ENCODE measurements at regions not wholly inside any gene's neighbourhood (a gene's known extent, or its start where the extent isn't known, plus 50 kb on each side); places are given as distances from the start of the nearest gene placed in this dataset.

GRCh38 chr10:8246548-8246947, 192.1 kb downstream of the GATA3 start:
- Histone ChIP-seq H3K36me3 (ENCODE audit: insufficient read depth, low read length) (no peaks in the 10 kb centered on the region), H3K27me3 (ENCODE audit: insufficient read depth, low read length) (no peaks in the 10 kb centered on the region), H3K79me2 (ENCODE audit: control insufficient read depth, insufficient read depth, low read length, unreplicated experiment) (no peaks in the 10 kb centered on the region), H2AFZ (ENCODE audit: low read length, unreplicated experiment) (no peak overlapping the region), H3K27ac (ENCODE audit: low read depth, low read length) (no peak overlapping the region), H3K4me3 (ENCODE audit: low read depth, low read length) (no peak overlapping the region), H3K4me1 (ENCODE audit: control insufficient read depth, insufficient read depth, low read length, unreplicated experiment) (no peaks in the 10 kb centered on the region)

- no peaks in the 10 kb centered on the region for H3K79me2 ChIP-seq (ENCODE audit: control insufficient read depth, insufficient read depth, low read length, unreplicated experiment)
- H3K27me3 ChIP-seq (ENCODE audit: insufficient read depth, low read length), result no peaks in the 10 kb centered on the region
- no peak overlapping the region for H3K4me3 ChIP-seq (ENCODE audit: low read depth, low read length)
- no peak overlapping the region for H3K27ac ChIP-seq (ENCODE audit: low read depth, low read length)
- H2AFZ ChIP-seq (ENCODE audit: low read length, unreplicated experiment), result no peak overlapping the region
- no peaks in the 10 kb centered on the region for H3K36me3 ChIP-seq (ENCODE audit: insufficient read depth, low read length)
- no peaks in the 10 kb centered on the region for H3K4me1 ChIP-seq (ENCODE audit: control insufficient read depth, insufficient read depth, low read length, unreplicated experiment)
Observed at GRCh38 chr10:8247191-8247590, 192.7 kb downstream of the GATA3 start.

GRCh38 chr10:8248868-8249267, 194.4 kb downstream of the GATA3 start:
- H3K79me2 ChIP-seq (ENCODE audit: control insufficient read depth, insufficient read depth, low read length, unreplicated experiment), result no peaks in the 10 kb centered on the region
- H2AFZ ChIP-seq (ENCODE audit: low read length, unreplicated experiment), result no peak overlapping the region

DNA sequence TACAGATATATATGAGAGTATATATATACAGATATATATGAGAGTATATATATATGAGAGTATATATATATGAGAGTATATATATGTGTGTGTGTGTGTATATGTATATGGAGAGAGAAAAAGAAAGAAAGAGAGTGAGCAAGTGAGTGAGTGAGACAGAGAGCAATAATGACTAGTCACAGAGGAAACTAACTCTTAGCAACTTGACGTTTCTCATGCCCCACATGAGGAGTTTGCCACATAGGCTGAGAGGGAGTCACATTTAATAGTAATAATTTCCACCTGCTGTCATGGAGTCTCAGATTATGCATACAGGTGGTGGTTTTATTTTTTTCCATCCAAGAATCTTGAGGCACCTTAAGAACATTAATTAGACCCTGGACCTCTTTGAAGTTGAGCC, 199.9 kb downstream of the GATA3 start:
- Histone ChIP-seq H3K36me3 (ENCODE audit: insufficient read depth, low read length) (no peaks in the 10 kb centered on the region), H3K79me2 (ENCODE audit: control insufficient read depth, insufficient read depth, low read length, unreplicated experiment) (no peaks in the 10 kb centered on the region), H3K27ac (ENCODE audit: low read depth, low read length) (no peak overlapping the region), H3K27me3 (ENCODE audit: insufficient read depth, low read length) (no peaks in the 10 kb centered on the region), H2AFZ (ENCODE audit: low read length, unreplicated experiment) (no peak overlapping the region), H3K4me1 (ENCODE audit: control insufficient read depth, insufficient read depth, low read length, unreplicated experiment) (no peaks in the 10 kb centered on the region), H3K4me3 (ENCODE audit: low read depth, low read length) (no peak overlapping the region)

More at GRCh38 chr10:8248868-8249267, 194.4 kb downstream of the GATA3 start:
- no peaks in the 10 kb centered on the region for H3K36me3 ChIP-seq (ENCODE audit: insufficient read depth, low read length)
- H3K27ac ChIP-seq (ENCODE audit: low read depth, low read length), result no peak overlapping the region
- H3K27me3 ChIP-seq (ENCODE audit: insufficient read depth, low read length), result no peaks in the 10 kb centered on the region
- H3K4me3 ChIP-seq (ENCODE audit: low read depth, low read length), result no peak overlapping the region
- no peaks in the 10 kb centered on the region for H3K4me1 ChIP-seq (ENCODE audit: control insufficient read depth, insufficient read depth, low read length, unreplicated experiment)

DNA sequence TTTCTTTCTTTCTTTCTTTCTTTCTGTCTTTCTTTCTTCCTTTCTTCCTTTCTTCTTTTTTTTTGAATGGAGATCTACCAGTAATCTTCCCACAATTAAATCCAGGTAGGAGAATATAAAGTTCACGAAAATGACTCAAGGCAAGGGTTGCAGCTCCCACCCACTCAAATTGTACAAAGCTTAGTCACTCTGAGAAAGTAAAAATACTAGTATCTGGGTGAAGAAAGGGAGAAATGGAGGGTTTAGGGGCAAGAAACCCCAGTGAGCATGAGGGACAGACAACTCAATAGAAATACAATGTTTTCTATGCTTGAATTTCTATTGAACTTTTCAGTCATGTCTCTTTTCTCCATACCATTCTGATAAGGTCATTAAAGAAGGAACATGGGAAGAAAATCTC, 200.8 kb downstream of the GATA3 start:
- Histone ChIP-seq H3K79me2 (ENCODE audit: control insufficient read depth, insufficient read depth, low read length, unreplicated experiment) (no peaks in the 10 kb centered on the region), H3K27me3 (ENCODE audit: insufficient read depth, low read length) (no peaks in the 10 kb centered on the region), H3K4me3 (ENCODE audit: low read depth, low read length) (no peak overlapping the region), H2AFZ (ENCODE audit: low read length, unreplicated experiment) (no peak overlapping the region), H3K36me3 (ENCODE audit: insufficient read depth, low read length) (no peaks in the 10 kb centered on the region), H3K27ac (ENCODE audit: low read depth, low read length) (no peak overlapping the region), H3K4me1 (ENCODE audit: control insufficient read depth, insufficient read depth, low read length, unreplicated experiment) (no peaks in the 10 kb centered on the region)

GRCh38 chr10:8260645-8261044, 206.2 kb downstream of the GATA3 start:
- no peak overlapping the region for H3K27ac ChIP-seq (ENCODE audit: low read depth, low read length)
- no peak overlapping the region for H3K4me3 ChIP-seq (ENCODE audit: low read depth, low read length)
- no peak overlapping the region for H2AFZ ChIP-seq (ENCODE audit: low read length, unreplicated experiment)
- no peaks in the 10 kb centered on the region for H3K4me1 ChIP-seq (ENCODE audit: control insufficient read depth, insufficient read depth, low read length, unreplicated experiment)
- H3K79me2 ChIP-seq (ENCODE audit: control insufficient read depth, insufficient read depth, low read length, unreplicated experiment), result no peaks in the 10 kb centered on the region
- no peaks in the 10 kb centered on the region for H3K27me3 ChIP-seq (ENCODE audit: insufficient read depth, low read length)
- no peaks in the 10 kb centered on the region for H3K36me3 ChIP-seq (ENCODE audit: insufficient read depth, low read length)

GRCh38 chr10:8262317-8262716, 207.8 kb downstream of the GATA3 start:
- H3K4me3 ChIP-seq (ENCODE audit: low read depth, low read length), result no peak overlapping the region
- no peaks in the 10 kb centered on the region for H3K4me1 ChIP-seq (ENCODE audit: control insufficient read depth, insufficient read depth, low read length, unreplicated experiment)
- no peak overlapping the region for H3K27ac ChIP-seq (ENCODE audit: low read depth, low read length)
- H3K36me3 ChIP-seq (ENCODE audit: insufficient read depth, low read length), result no peaks in the 10 kb centered on the region
- H3K27me3 ChIP-seq (ENCODE audit: insufficient read depth, low read length), result no peaks in the 10 kb centered on the region
- H3K79me2 ChIP-seq (ENCODE audit: control insufficient read depth, insufficient read depth, low read length, unreplicated experiment), result no peaks in the 10 kb centered on the region
- H2AFZ ChIP-seq (ENCODE audit: low read length, unreplicated experiment), result no peak overlapping the region

- Histone ChIP-seq H3K36me3 (ENCODE audit: insufficient read depth, low read length) (no peaks in the 10 kb centered on the region), H3K27ac (ENCODE audit: low read depth, low read length) (no peak overlapping the region), H3K4me1 (ENCODE audit: control insufficient read depth, insufficient read depth, low read length, unreplicated experiment) (no peaks in the 10 kb centered on the region), H3K79me2 (ENCODE audit: control insufficient read depth, insufficient read depth, low read length, unreplicated experiment) (no peaks in the 10 kb centered on the region), H3K27me3 (ENCODE audit: insufficient read depth, low read length) (no peaks in the 10 kb centered on the region), H3K4me3 (ENCODE audit: low read depth, low read length) (no peak overlapping the region), H2AFZ (ENCODE audit: low read length, unreplicated experiment) (no peak overlapping the region)
Observed at GRCh38 chr10:8269976-8270375, 215.5 kb downstream of the GATA3 start.

DNA sequence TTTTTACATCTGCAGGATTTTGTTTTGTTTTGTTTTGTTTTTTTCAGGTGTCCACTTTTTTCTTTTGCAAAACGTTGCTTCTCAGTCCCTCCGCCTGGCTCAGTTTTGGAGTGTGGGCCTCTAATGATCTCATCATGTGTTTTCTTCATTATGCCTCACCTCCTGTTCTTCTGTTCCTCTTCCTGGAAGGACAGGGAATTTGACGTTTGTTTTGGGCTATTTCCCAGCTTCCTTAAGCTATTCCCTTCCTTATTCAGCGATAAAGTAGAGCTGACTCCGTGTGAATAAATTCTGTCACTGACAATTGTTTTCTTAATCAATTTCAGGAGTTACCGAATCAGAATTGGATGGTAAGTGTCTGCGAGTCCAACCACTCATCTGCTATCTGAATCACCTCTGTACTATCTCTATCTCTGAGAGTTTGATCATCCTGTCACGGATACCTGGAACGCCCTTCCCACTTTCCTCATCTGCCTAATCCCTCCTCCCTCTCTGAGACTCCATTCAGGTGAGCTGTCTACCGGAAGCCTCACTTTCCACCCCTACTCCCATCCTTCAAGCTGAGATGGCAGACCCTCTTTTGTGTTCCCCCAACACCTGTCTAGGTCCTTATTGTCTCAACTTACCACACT, 218.4 kb downstream of the GATA3 start:
- H3K27me3 ChIP-seq (ENCODE audit: insufficient read depth, low read length), result no peaks in the 10 kb centered on the region
- no peak overlapping the region for H2AFZ ChIP-seq (ENCODE audit: low read length, unreplicated experiment)

GRCh38 chr10:8273749-8274148, 219.3 kb downstream of the GATA3 start:
- no peak overlapping the region for H3K4me3 ChIP-seq (ENCODE audit: low read depth, low read length)

More for the DNA sequence above, 218.4 kb downstream of the GATA3 start:
- H3K27ac ChIP-seq (ENCODE audit: low read depth, low read length), result no peak overlapping the region
- H3K4me3 ChIP-seq (ENCODE audit: low read depth, low read length), result no peak overlapping the region
- H3K79me2 ChIP-seq (ENCODE audit: control insufficient read depth, insufficient read depth, low read length, unreplicated experiment), result no peaks in the 10 kb centered on the region
- no peaks in the 10 kb centered on the region for H3K4me1 ChIP-seq (ENCODE audit: control insufficient read depth, insufficient read depth, low read length, unreplicated experiment)
- H3K36me3 ChIP-seq (ENCODE audit: insufficient read depth, low read length), result no peaks in the 10 kb centered on the region

GRCh38 chr10:8275911-8276310, 221.4 kb downstream of the GATA3 start:
- no peaks in the 10 kb centered on the region for H3K79me2 ChIP-seq (ENCODE audit: control insufficient read depth, insufficient read depth, low read length, unreplicated experiment)
- no peaks in the 10 kb centered on the region for H3K27me3 ChIP-seq (ENCODE audit: insufficient read depth, low read length)
- no peak overlapping the region for H3K27ac ChIP-seq (ENCODE audit: low read depth, low read length)
- no peak overlapping the region for H3K4me3 ChIP-seq (ENCODE audit: low read depth, low read length)
- no peak overlapping the region for H2AFZ ChIP-seq (ENCODE audit: low read length, unreplicated experiment)
- H3K36me3 ChIP-seq (ENCODE audit: insufficient read depth, low read length), result no peaks in the 10 kb centered on the region
- no peaks in the 10 kb centered on the region for H3K4me1 ChIP-seq (ENCODE audit: control insufficient read depth, insufficient read depth, low read length, unreplicated experiment)

More at GRCh38 chr10:8273749-8274148, 219.3 kb downstream of the GATA3 start:
- H3K4me1 ChIP-seq (ENCODE audit: control insufficient read depth, insufficient read depth, low read length, unreplicated experiment), result no peaks in the 10 kb centered on the region
- no peaks in the 10 kb centered on the region for H3K27me3 ChIP-seq (ENCODE audit: insufficient read depth, low read length)
- no peak overlapping the region for H2AFZ ChIP-seq (ENCODE audit: low read length, unreplicated experiment)
- H3K79me2 ChIP-seq (ENCODE audit: control insufficient read depth, insufficient read depth, low read length, unreplicated experiment), result no peaks in the 10 kb centered on the region
- H3K36me3 ChIP-seq (ENCODE audit: insufficient read depth, low read length), result no peaks in the 10 kb centered on the region
- no peak overlapping the region for H3K27ac ChIP-seq (ENCODE audit: low read depth, low read length)
